T1000 (cell line): ENCODE measurements at regions not wholly inside any gene's neighbourhood (a gene's known extent, or its start where the extent isn't known, plus 50 kb on each side); places are given as distances from the start of the nearest gene placed in this dataset.

Source experiments
- DNase-seq: peaks from one replicate; lab custom pipeline; 2025; ENCODE audit warnings: mixed read lengths; lab: John Stamatoyannopoulos, UW

DNA sequence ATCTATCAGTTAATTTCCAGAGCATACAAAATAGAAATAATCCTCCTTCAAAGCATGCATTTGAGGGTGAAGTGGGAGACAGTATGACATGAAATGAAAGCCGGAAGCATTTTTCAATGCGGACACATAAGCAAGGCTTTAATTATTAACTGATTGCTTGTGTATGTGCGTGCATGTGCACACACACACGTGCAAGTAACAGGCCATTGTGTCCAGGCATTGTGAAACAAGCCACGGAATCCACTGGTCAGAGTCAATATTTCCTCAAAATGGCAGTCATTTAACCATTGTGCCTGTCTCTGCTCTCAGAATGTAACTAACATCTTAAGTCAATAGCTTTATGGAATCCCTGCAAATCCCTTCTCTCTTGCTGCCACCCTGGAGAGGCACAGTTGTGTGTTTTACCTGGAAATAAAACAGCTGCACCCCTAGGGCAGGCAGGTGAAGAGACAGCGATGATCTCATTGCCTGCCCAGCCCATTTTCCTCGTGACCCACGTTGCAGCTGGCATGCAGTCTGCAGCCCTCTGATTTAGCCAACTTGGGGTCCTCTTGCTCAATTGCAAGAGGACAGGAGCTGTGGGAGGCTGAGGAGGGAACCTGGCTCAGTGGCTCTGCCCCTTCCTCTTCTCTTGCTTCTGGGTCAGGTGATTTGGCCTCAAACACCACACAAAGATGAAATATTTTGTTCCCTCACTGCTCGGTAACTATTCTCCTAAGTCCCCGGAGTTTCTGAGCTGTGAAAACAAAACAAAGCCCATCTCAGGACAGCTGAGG is 500.9 kb upstream of the ZMIZ1 start:
- no peak for DNase-seq

DNA sequence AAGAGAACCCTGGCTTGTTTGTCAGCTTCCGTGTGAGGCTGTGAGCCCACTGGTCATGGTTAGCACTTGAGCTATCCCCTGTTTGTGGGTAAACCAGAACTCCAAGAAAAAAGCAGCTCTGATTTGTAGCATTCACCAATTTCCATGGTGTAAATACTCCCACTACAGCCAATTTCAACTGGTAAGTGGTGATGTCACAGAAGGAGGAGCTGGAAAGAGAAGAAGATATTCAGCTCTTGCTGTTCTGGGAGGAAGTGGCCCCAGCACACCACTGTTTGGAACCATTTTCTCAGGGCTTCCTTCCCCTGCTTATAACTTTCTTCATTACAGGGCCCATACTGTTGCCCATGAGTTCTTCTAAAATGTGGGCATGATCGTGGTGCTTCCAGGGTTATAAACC is 500.1 kb upstream of the ZMIZ1 start:
- DNase-seq = no peak

DNA sequence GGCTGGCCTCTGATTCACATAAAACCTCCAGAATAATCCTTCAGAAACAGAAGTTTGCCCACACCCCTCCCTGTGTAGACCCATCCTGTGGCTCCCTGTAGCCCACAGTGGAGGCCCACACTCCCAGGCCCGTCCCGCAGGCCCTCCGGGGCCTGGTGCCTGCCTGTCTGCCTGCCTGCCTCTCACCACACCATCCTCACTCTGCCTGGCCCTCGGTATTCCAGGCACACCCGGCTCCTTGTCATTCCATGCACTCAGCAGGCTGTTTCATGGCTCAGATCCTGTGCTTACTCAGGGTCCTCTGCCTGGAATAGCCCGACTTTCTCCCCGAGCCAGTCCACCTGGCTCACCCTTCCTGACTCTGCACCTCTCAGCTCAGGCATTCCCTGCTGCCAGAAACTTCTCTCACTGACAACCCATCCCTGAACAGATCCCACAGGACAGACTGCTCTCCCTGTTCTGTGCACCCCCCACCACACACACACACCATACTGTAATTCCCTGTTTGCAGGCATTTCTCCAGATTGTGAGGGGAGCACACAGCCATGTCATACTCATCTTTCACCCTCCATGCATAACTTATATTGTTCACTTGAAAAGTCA is 498.0 kb upstream of the ZMIZ1 start:
- DNase-seq = no peak

DNA sequence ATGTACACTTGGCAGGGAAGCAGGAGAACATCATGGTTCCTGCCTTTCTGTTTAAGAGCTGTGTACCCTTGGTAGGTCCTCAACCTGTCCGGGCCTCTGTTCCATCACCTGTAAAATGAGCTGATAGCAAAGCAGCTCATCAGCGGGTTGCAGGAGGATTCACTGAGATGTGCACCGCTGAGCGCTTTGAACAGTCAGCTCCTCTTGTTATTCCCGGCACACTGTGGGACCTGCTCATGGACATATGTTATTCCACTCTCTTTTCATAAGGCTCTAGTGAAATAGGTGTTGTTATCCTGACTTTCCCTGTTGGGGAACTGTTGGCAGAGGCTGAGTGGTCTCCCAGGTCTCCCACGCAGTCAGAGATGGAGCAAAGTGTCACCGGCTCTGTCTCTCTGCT is 497.5 kb upstream of the ZMIZ1 start:
- DNase-seq = no peak

DNA sequence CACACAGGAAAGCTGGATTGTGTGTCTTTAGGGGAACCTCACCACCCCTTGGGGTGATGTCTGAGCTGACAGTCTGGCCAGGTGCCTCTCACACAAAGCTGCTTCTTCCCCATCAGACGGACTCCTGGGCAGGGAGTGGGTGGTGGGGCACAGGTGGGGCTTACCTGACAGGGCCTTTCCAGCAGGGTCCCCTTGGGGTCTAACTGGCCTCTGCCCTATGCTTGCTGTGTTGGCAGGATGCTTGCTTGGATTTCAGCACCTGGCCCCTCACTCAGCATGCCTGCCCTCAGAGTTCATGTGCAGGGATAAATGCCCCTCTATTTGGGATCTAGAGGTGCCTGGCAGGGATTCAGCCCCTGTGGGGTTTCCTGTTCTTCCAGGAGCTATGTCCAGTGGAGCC is 496.9 kb upstream of the ZMIZ1 start:
- no peak for DNase-seq

DNA sequence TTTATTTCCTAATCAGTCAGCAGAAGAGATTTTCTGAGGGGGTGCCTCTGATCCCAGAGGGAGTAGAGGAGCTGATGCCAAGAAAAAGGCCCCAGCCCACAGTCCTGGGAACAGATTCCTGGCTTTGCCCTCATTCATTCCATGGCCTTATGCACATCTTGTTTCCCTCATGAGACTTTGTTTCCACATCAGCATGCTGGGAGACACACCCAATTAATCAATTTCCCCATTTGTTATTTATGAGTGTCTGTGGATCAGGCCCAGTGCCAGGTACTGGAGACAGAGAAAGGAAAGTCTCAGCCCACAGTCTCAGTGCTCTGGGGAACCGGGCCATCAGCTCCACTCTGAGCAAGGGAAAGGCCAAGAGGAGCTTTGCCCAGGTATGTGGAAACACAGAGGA is 496.2 kb upstream of the ZMIZ1 start:
- no peak for DNase-seq

DNA sequence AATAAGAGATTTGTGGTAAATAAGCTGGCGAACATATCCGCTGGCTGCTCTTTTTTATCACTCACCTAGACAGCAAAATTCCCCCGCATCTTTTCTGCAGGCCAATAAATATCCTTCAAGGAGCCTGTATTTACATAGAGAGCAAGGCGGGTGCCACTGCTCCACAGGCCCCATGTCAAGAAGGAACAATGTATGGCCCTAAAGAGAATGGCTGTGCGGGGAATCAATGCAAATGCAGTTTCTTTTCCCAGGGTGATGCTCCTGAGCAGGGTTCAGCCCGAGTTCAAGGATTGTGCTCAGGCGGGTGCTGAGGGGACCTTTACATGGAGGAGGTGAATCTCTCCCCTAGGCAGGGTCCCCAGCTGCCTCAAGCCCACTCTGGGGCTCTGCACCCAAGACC is 494.2 kb upstream of the ZMIZ1 start:
- DNase-seq = no peak

DNA sequence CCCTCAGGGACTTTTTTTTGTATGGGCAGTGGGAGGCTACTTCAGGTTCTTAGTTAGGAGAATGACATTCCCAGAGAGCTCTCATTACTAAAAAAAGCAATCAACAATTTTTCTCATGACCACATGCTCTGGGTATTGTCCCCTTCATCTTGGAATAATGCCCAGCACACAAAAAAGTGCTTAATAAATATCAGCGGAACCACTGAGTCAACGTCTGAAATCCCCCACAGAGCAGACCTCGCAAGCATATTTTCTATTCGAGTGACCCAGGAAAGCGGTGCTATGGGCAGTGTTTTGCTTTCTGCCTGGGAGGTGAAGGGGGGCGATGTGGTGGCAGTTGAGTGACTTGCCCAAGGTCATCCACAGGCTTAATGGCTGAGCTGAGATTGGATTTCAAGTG is 493.4 kb upstream of the ZMIZ1 start:
- no peak for DNase-seq

DNA sequence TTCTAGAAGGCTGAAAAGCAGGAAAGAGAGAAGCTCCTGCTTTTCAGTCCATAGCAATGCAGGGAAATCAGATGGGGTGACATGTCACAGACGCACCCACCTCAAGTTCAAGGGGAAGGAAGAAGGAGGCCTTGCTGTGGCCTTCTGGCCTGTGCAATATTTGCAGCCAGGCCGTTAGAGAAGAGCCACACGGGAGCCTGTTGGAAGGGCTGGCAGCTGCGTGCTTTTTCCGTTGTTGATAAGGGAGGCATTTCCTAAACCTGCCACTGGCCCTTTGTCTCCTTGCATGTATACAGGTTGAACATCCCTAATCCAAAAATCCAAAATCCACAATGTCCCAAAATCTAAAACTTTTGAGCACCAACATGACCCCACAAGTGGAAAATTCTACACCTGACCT is 492.5 kb upstream of the ZMIZ1 start:
- no peak for DNase-seq

DNA sequence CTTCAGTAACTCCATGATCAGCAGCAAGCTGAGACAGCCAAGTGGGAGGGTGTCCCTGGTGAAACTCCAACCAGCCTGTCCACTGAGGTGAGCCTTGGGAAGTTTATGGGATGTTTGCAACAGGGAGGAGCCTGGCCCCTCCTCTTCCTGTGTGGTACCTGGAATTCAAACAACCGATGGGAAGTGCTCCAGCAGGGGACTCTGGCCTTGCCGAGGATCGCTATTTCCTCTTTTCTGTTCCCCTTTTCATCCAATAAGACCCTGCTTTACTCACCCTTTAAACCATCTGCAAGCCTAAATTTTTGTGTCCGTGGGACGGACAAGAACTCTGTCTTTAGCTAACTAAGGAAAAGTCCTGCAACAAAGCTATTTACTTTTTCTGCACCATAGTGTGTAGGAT is 491.1 kb upstream of the ZMIZ1 start:
- no peak for DNase-seq

- no peak for DNase-seq
Observed at GRCh38 chr10:78578929-78579328, 489.8 kb upstream of the ZMIZ1 start.

GRCh38 chr10:78579576-78579975 is 489.2 kb upstream of the ZMIZ1 start:
- DNase-seq = no peak

DNA sequence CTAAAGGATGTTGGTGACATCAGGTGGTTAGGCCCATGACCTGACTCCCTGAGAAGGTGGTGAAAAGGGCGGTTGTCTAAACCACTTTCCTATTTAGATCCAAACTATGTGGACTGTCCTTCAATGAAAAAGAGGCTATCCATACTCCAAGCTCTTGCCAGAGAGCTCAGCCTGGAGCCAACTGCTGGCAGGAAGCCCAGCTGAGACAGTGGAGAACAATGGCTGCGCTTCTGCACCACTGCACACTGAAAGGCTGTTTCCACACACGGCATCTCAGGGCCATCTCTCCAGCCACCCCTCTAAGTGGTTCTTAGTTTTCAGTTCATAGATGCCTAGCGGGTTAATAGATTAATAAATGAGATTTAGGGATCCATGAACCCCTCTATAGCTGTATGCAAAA is 488.8 kb upstream of the ZMIZ1 start:
- no peak for DNase-seq

DNA sequence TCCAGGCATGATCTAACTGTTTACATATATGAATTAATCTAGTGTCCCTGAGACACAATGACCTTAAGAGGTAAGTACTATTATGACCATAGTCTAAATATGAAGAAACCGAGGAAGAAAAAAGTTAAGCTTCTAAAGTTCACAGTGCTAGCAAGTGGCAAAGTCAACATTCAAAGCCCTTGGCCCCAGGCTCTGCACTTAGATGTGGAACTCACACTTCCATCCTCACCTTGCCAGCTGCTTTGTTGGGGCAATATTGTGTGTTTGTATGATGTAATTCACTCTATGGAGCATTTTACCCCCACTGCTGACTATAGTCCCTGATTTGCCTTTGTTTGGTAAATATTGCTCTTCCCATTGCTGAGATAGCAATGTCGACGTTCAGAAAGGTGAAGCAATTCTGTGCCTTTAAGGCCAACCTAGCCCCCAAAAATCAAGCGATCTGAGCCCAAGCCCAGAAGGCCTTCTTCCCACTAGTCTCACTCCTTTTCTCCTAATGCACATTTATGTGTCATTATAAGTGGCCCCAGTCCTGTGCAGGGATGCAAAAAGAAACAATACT is 487.6 kb upstream of the ZMIZ1 start:
- DNase-seq = no peak

DNA sequence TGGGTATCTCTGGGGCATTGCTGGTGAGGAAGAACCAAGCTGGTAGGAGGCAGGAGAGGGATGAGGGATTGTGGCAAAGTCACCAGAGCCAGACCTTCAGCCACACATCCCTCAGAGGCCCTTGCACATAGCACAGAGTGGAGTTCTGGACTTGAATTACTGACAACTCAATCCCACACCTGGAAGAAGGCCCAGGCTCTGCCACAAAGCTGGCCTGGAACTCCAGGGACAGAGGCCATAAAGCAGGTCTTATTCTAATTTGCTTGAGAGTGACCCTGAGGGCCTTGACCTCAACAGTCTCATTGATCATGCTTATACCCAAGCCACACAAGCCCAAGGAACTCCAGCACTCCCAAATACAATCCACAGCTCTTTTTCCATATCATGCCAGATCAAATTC is 486.2 kb upstream of the ZMIZ1 start:
- DNase-seq = no peak

DNA sequence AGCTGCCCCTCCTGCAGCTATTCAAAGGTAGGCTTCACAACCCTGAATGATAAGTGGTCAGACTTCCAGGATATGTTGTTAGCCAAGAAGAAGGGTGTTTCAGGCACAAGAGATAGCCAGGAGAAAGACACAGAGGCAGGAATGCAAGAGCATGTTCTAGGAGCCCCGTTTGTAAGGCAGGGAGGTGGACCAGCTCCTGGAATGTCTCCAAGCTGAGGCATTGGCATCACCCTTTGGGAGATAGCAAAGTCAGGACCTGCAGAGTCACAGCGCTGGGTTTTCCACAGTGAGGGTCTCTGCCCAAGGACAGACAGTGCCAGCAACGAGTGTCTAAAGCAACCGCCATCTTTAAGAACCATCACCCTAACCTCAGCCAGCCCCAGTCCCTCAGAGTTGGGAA is 484.5 kb upstream of the ZMIZ1 start:
- no peak for DNase-seq

- DNase-seq = no peak
Observed at GRCh38 chr10:78584681-78585080, 484.1 kb upstream of the ZMIZ1 start.

DNA sequence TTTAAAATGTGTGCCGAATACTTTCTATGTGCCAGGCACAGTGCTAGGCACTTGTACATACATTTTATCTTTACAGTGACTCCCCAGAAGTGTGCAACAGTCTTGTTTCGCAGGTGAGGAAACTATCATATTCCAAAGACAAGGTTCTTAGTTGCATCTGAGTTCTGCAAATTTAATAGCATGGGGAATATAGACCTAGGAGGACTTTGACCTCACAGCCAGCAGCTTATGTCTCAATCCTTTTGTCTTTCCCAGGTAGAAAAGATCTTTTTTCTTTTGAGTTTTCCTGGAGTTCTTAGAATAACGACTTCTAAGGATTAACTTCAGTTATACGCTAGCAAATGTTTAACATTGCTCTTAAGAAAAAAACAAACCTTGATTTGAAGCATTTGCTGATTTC is 482.8 kb upstream of the ZMIZ1 start:
- no peak for DNase-seq

DNA sequence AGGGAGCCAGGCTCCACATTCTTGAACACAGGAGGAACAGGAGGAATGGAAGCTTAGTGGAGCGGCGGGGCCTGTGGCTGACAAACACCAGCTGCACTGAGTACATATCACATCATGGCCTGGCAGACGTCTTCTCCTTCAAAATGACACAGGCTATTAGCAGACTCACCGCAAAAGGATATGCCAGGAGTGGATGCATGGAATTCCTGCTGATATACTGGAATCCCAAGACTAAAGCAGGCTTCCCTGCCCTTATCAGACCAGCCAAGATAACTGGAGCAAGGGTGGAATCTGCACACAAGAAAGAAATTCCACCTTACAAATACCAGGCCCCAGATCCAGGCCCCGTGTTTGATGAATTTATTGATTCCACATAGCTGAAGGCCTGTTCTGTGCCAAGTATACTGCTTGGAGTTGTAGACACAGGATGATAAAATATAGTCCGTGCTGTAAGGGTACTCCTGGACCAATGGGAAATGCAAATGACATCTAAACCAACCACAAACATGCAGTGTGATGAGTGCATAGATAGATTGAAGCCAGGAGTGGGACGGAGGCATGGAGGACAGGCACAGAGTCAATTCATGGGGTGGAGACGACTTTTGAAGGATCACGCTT is 480.5 kb upstream of the ZMIZ1 start:
- DNase-seq = no peak

- no peak for DNase-seq
Observed at GRCh38 chr10:78589687-78590086, 479.1 kb upstream of the ZMIZ1 start.

GRCh38 chr10:78591066-78591465 is 477.7 kb upstream of the ZMIZ1 start:
- no peak for DNase-seq

DNA sequence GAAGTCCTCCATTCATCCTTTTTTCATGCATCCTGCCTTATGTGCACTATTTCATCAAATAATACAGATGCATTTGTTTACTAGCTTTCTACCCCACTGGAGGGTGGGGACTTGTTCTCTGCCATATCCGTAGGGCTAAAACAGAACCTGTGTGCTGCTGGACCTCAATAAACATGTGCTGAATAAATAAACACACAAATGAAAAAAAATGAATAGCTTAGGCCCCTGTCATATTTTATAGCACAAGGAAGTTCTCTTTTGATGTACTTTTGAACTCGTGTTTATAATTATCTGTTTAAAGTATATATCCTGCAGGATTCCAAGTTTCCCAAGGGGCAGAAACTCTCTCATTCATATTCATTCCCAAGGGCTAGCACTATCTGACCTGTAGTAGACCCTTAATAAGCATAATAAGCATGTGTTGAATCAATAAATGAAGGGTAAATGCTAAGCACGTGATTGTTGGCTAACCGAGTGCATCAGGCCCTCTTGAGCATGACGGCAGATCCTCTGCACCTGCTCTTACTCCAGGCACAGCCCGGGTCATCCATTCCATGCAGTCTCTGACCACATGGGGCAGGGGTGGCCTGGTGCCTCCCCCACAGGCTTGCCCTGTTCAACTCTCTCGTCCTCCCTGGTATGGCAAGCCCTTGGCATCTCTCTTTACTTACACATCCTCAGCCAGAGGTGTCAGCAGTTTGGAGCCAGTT is 474.1 kb upstream of the ZMIZ1 start:
- DNase-seq = no peak

- no peak for DNase-seq
Observed at GRCh38 chr10:78595269-78595619, 473.5 kb upstream of the ZMIZ1 start.
